ENCODE measurements at regions not wholly inside any gene's neighbourhood (a gene's known extent, or its start where the extent isn't known, plus 50 kb on each side); places are given as distances from the start of the nearest gene placed in this dataset.
A peak's percentile ranks its signal among the peaks of the same experiment; 100 is the strongest.
"Not testable (repeated sequence)": the region's sequence is repeated elsewhere in the genome, so short reads cannot be mapped to it uniquely, and the experiment has no call there.

DNA sequence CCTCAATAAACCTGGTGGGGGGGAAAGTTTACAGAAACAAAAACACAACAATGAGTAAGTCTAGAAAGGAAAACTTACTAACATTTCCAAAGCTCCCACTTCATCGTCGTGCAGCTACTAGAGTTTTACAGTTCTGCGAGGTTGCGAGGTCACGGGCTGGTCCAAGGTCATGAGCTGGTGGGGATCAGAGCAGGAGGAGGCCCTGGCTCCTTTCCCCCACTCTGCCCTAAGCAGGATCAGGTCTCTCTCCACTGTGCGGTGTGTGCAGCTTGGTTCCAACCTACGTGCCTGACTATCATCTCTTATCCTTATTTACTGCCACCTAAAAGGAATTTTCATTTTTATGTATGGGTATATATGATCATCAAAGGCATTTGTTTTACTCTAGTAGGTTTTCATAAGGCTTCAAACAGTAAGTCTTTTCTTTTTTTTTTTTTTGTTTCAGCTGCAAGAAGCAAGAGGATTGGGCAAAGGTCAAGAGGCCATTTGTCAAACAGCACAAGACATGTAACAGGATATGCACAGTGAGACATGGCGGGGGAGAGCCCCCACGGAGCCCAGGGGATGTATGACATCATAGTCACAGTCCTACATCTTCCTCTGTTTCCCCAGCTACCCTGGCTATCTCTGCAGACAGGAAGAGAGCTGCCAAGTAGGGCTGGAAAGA, 76.6 kb upstream of the POMP start:
- DNase-seq (ENCODE audit: insufficient read length, low spot score) (no peak), FAIRE-seq (no peak)
- TF ChIP-seq POLR2A (IDR thresholded peaks at IDR 0.05; ENCODE audit: low read depth, low read length) = no peak

DNA sequence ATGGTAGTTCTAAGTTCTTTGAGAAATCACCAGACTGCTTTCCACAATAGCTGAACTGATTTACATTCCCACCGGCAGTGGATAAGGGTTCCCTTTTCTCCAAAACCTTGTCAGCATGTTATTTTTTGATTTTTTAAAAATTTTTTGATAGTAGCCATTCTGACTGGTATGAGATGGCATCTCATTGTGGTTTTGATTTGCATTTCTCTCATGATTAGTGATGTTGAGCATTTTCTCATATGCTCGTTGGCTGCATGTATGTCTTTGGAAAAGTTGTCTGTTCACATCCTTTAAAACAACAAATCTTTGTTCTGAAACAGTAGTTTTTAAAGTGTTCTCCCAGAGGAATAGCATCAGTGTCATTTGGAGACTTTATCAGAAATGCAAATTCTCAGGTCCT, 77.5 kb upstream of the POMP start:
- no peak for FAIRE-seq
- no peak for TF ChIP-seq POLR2A (IDR thresholded peaks at IDR 0.05; ENCODE audit: low read depth, low read length)
- no peak for DNase-seq (ENCODE audit: insufficient read length, low spot score)

GRCh38 chr13:28579736-28580135, 79.2 kb upstream of the POMP start:
- DNase-seq (ENCODE audit: insufficient read length, low spot score) (no peak), FAIRE-seq (no peak)
- no peak for TF ChIP-seq POLR2A (IDR thresholded peaks at IDR 0.05; ENCODE audit: low read depth, low read length)

- TF ChIP-seq POLR2A (IDR thresholded peaks at IDR 0.05; ENCODE audit: low read depth, low read length) = no peak
- no peak for DNase-seq (ENCODE audit: insufficient read length, low spot score)
- FAIRE-seq = no peak
Measured at GRCh38 chr13:28579322-28579721, 79.6 kb upstream of the POMP start.

GRCh38 chr13:28576067-28576466, 81.1 kb upstream of the FLT1 start:
- no peak for TF ChIP-seq POLR2A (IDR thresholded peaks at IDR 0.05; ENCODE audit: low read depth, low read length)
- FAIRE-seq (no peak), DNase-seq (ENCODE audit: insufficient read length, low spot score) (no peak)

DNA sequence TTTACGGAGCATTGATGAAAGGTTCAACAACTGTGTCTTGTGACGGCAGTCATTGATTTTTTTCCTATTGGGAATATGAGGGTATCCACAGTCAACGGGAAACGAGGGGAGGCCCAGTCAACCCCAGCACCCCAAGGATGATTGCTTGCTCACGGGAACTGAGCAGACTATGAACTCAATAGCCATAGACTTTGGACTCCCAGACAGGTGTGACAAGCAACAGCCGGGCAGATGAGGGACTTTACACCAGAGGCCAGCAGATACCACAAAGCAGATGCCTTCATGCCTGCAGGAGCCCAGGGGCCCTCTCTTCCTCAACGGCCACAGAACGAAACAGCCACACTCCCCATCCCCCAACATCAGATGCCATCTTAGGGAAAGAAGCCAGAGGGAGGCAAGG, 80.3 kb upstream of the FLT1 start:
- FAIRE-seq (no peak), DNase-seq (ENCODE audit: insufficient read length, low spot score) (no peak)
- TF ChIP-seq POLR2A (IDR thresholded peaks at IDR 0.05; ENCODE audit: low read depth, low read length) = no peak

DNA sequence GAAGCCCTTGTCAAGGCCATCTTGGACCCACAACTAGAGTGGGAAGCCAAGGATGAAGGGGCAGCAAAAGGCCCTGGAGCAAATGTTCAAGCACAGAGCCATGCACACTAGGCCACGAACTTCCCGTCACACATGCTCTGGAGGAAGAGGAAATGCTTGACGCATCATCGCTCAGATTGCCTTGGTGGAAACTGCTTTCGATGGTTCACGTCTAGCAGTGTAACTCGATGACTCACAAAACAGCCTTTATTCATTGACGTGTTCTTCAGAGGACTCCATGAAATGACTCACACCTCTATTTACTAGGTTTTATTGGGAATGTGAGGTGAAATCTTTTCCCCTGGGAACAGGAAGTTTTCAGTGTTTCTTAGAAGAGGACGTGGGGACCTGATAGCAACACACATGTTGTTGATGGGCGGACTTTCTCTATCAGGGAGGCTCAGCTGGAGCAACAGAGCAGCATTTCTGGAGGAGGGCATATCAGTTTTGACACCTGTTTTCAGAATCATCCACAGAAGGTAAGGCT, 79.8 kb upstream of the FLT1 start:
- no peak for TF ChIP-seq POLR2A (IDR thresholded peaks at IDR 0.05; ENCODE audit: low read depth, low read length)
- FAIRE-seq = peak; percentile 11
- DNase-seq (ENCODE audit: insufficient read length, low spot score) = peak; percentile 72

- FAIRE-seq = no peak
- DNase-seq (ENCODE audit: insufficient read length, low spot score) = no peak
- no peak for TF ChIP-seq POLR2A (IDR thresholded peaks at IDR 0.05; ENCODE audit: low read depth, low read length)
Measured at GRCh38 chr13:28573595-28574373, 78.9 kb upstream of the FLT1 start.

DNA sequence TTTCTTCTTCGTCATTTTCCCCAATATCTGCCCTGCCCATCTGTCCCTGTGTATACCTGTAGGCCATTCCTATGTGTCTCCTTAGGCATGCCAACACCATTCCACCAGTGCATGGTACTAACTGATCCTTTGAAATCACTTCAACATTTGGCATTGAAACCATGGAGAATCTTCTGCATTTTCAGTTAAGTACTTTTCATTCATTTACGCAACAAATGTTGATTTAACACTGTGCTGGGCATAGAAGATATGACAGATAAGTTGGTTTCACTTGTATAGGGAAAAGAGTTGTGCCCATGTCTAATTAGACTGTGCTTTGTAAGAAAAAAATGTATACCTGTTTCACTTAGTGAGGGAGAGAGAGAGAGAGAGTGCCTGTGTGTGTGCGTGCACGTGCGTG, 77.9 kb upstream of the FLT1 start:
- no peak for TF ChIP-seq POLR2A (IDR thresholded peaks at IDR 0.05; ENCODE audit: low read depth, low read length)
- FAIRE-seq = no peak
- no peak for DNase-seq (ENCODE audit: insufficient read length, low spot score)

DNA sequence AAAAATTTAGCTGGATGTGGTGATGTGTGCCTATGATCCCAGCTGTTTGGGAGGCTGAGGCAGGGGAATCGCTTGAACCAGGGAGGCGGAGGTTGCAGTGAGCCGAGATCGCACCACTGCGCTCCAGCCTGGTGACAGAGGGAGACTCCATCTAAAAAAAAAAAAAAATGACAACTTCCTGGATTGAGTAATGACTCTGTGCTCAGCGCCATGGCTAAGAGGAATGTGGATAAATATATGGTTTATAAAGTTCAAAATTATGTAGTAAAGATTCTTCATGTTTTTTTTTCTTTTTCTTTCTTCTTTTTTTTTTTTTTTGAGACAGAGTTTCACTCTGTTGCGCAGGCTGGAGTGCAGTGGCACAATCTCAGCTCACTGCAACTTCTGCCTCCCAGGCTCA, 75.4 kb upstream of the FLT1 start:
- not testable (repeated sequence) for DNase-seq (ENCODE audit: insufficient read length, low spot score); FAIRE-seq

DNA sequence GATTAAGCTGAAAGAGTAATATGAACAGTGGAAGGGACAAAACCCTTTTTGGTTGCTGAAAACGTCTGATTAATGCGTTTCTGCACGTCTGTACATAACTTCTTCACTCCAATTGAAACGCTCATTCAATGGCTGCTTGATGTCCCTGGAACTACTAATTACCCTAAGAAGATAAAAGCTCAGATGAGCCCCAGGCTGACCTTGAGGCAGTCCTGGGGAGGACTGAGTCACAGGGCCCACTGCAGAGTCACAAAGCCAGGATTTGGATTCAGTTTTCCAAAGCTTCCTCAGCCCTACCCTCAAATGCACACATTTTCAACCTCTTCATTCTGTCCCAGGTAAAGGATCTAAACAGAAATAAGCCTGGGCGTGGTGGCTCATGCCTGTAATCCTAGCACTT, 75.0 kb upstream of the FLT1 start:
- DNase-seq (ENCODE audit: insufficient read length, low spot score) (no peak), FAIRE-seq (no peak)
- TF ChIP-seq POLR2A (IDR thresholded peaks at IDR 0.05; ENCODE audit: low read depth, low read length) = no peak

DNA sequence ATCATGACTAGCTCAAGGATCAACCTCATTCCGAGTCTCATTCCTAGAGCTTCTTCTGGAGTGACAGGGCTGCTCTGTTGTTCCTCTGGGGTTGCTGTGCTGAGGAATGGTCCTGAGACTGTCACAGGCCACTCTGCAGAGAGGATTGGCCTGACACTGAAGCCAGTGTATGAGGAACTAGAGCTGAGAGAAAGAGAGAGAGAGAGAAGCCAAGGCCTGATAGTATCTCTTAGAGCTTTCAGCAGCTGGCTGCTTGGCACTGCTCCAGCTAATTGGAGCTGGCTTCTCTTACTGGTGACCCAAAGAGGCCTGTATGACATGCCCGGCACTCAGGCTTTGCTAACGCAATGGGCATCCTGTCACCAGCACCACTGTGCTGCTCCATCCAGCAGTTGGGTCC, 73.4 kb upstream of the FLT1 start:
- no peak for DNase-seq (ENCODE audit: insufficient read length, low spot score)
- no peak for TF ChIP-seq POLR2A (IDR thresholded peaks at IDR 0.05; ENCODE audit: low read depth, low read length)
- FAIRE-seq = no peak

- no peak for TF ChIP-seq POLR2A (IDR thresholded peaks at IDR 0.05; ENCODE audit: low read depth, low read length)
- no peak for FAIRE-seq
- no peak for DNase-seq (ENCODE audit: insufficient read length, low spot score)
Measured at GRCh38 chr13:28566891-28567290, 72.0 kb upstream of the FLT1 start.

DNA sequence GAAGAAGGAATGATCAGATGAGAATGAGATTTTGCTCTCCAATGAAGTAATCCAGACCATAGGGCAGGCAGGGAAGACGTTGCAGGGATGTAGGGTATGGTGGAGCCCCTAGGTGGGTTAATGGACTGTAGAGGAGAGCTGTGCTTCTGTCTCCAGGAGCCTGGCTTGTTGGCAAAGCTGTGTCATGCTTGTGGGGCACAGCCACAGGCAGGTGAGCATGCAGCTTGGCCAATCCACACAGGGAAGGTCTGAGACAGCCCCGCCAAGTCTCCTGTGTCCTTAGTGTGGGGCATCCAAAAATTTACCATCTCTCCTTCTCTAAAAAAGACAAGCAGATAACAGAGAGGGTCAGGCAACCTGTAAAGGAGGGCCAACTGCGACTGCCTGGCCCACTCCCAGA, 71.4 kb upstream of the FLT1 start:
- no peak for DNase-seq (ENCODE audit: insufficient read length, low spot score)
- no peak for TF ChIP-seq POLR2A (IDR thresholded peaks at IDR 0.05; ENCODE audit: low read depth, low read length)
- FAIRE-seq = no peak

DNA sequence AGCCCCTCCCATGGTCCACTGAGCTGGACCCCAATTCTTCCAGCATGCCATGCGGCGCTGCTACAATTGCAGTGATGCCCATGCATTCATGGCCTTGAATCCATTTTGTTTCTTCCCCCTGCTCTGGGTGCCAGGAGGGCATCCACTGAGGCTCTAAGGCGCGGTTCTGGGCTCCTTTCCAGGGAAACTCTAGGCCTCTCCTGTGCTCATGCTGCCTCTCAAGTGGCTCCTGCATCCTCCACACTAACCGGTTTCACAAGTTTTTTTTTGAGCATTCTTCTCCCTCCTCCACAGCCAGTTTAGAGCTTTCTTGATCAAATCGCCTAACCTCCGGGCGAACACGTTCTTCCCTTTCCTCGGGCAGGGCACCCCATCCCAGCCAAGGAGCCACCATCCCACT, 69.1 kb upstream of the FLT1 start:
- FAIRE-seq (no peak), DNase-seq (ENCODE audit: insufficient read length, low spot score) (no peak)
- no peak for TF ChIP-seq POLR2A (IDR thresholded peaks at IDR 0.05; ENCODE audit: low read depth, low read length)
